Activated naive CD8-positive, alpha-beta T cell treated with anti-CD3 and anti-CD28 coated beads, Interleukin-2, amount 10 ng/mL, durations not matched to agents 7 days and 5 days (primary cell): ENCODE measurements at regions not wholly inside any gene's neighbourhood (a gene's known extent, or its start where the extent isn't known, plus 50 kb on each side); places are given as distances from the start of the nearest gene placed in this dataset.

Experiments used
- ATAC-seq: fragments of 150-1000 bp; cut with Tn5 transposase; one replicate; pipeline ENCODE4 v1.10.0; 2021; ENCODE audit warnings: low read depth, moderate library complexity
- POLR2A ChIA-PET: fragments of 350-600 bp; sonication (Branson Sonifier 250); formaldehyde crosslinking; loops from one replicate; lab custom pipeline; 2021; ENCODE audit warnings: antibody characterized with exemption; lab: Charles Lee
- DNase-seq: peaks from one replicate; pipeline ENCODE4 v3.0.0; 2021
- H3K27ac Mint-ChIP-seq: one replicate; pipeline ENCODE4 v1.8.0; 2022; ENCODE audit warnings: mild to moderate bottlenecking, mixed read lengths
- H3K27me3 Mint-ChIP-seq: one replicate; pipeline ENCODE4 v1.8.0; 2022; ENCODE audit warnings: mild to moderate bottlenecking, moderate library complexity, mixed read lengths
- H3K36me3 Mint-ChIP-seq: one replicate; pipeline ENCODE4 v1.8.0; 2021; ENCODE audit warnings: mild to moderate bottlenecking, mixed read lengths
- H3K4me1 Mint-ChIP-seq: one replicate; pipeline ENCODE4 v1.8.0; 2021; ENCODE audit warnings: mixed read lengths
- H3K4me3 Mint-ChIP-seq: one replicate; pipeline ENCODE4 v1.8.0; 2022; ENCODE audit warnings: mild to moderate bottlenecking, moderate library complexity, mixed read lengths
- H3K9me3 Mint-ChIP-seq: one replicate; pipeline ENCODE4 v1.8.0; 2021; ENCODE audit warnings: mixed read lengths

DNA sequence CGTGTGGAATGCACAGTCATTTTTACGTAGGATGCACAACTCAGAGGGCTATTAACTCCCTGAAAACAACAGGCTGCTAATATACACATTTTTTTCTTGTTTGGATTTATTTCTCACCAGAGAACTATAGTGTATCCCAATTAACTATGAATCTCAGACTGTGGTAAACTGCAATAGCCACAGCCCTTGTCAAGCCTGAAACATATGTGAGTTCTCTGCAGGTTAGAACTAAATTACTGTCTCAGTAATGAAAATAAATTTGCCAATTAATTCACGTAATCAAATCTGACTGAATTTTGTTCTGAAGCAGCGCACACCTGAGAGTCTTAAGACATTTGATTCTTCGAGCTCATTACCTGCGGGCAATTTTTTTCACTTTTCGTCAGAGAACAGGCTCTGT lies 318.6 kb downstream of the PMP22 start:
- POLR2A ChIA-PET, result no interaction called here

DNA sequence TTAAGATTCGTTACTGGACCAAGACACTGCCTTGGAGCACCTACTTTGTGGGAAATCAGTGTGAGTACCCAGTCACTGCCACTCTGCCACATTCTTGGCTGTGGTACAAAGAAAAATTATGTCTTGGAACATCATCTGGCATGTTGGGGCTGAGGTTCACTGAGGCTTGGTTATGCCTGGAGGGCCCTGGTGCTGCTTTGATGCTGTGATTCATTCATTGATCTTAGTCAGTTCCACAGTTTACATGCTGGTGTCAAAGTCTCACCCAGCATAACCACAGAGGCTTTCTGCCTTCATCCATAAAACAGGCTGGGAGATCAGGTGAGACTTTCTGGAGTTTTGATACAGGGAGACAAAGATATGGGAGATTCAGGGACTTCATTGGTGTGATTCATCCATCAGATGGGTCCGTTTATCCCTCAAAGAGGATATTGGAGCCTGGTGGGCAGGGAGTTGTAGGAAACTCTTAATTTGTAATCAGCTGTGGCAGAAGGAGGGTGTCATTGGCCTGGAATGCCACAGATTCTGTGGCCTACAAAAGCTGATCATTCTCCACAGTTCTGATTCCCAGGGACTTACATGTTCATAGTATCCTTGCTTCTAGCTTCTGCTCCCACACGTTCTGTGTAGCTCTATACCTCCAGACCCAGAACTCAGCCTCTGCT lies 322.5 kb downstream of the PMP22 start:
- H3K27me3 Mint-ChIP-seq, result peaks cover 5% of the 10 kb centered on the region
- no peaks in the 10 kb centered on the region for H3K4me1 Mint-ChIP-seq
- no peak overlapping the region for H3K4me3 Mint-ChIP-seq
- DNase-seq, result no peak
- ATAC-seq, result no peak
- no peaks in the 10 kb centered on the region for H3K36me3 Mint-ChIP-seq
- POLR2A ChIA-PET, result no interaction called here
- H3K27ac Mint-ChIP-seq, result no peak overlapping the region
- H3K9me3 Mint-ChIP-seq, result no peaks in the 10 kb centered on the region

More for the DNA sequence above, 318.6 kb downstream of the PMP22 start:
- ATAC-seq (no peak), DNase-seq (no peak)
- no peaks in the 10 kb centered on the region for H3K9me3 Mint-ChIP-seq
- H3K27me3 Mint-ChIP-seq, result peaks cover 2% of the 10 kb centered on the region
- no peak overlapping the region for H3K27ac Mint-ChIP-seq
- H3K4me1 Mint-ChIP-seq, result no peaks in the 10 kb centered on the region
- no peak overlapping the region for H3K4me3 Mint-ChIP-seq
- H3K36me3 Mint-ChIP-seq, result no peaks in the 10 kb centered on the region

DNA sequence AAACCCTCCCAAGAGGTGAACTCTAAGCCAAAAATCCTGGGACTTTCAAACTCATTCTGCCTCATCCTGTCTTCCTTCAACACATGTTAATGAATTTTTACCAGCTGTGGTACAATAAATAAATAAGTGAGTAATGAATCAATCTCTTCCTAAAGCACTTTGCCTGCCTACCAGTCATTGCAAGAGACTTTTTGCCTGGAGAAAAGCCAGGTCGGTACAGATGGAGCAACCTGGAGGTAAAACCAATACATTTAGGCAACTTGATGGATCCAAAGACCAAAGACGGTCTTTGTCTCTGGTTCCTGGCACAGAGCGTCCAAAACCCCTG lies 324.2 kb downstream of the PMP22 start:
- H3K4me3 Mint-ChIP-seq, result no peak overlapping the region
- no peak overlapping the region for H3K27ac Mint-ChIP-seq
- H3K36me3 Mint-ChIP-seq, result no peaks in the 10 kb centered on the region
- H3K9me3 Mint-ChIP-seq, result no peaks in the 10 kb centered on the region
- ATAC-seq (no peak), DNase-seq (no peak)
- POLR2A ChIA-PET, result no interaction called here
- no peaks in the 10 kb centered on the region for H3K4me1 Mint-ChIP-seq
- peaks cover 8% of the 10 kb centered on the region for H3K27me3 Mint-ChIP-seq

DNA sequence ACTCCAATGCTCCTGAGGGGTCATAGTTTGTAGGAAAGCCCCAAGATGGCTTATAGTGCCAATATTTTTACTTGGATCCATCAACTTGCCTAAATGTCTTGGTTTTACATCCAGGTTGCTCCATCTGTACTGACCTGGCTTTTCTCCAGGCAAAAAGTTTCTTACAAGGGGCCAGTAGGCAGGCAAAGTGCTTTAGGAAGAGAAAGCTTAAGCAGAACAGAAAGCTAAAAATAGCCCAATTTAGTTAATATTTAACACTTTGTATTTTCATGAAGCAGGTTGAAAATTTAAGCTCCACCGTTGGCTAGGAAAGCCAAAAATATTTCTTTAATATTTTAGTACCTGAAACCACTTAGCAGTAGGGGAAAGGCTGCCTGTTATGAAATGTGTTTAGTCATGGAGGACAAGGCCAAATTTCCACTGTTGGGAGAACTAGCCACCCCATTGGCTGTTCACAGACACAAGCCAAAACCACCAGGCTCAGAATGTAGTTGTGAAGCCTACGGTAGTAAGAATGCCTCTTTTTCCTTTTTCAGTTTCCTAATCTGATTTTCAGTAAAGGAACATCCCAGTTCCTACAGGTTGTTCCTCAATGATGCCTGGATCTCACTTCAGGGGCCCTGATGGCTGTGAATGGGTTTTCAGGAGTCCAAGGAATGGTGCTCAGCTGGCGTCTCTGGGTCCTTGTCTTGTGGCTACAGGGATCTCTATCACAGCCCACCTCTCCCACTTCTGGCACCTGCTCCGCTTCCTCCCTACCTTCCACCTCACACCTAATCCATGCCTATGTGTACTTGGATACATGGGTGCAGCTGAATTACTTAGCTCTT lies 324.8 kb downstream of the PMP22 start:
- Mint-ChIP-seq H3K27ac (no peak overlapping the region), H3K36me3 (no peaks in the 10 kb centered on the region), H3K4me3 (no peak overlapping the region), H3K4me1 (no peaks in the 10 kb centered on the region), H3K27me3 (peaks cover 8% of the 10 kb centered on the region), H3K9me3 (no peaks in the 10 kb centered on the region)
- no peak for DNase-seq
- ATAC-seq, result no peak
- POLR2A ChIA-PET, result no interaction called here

DNA sequence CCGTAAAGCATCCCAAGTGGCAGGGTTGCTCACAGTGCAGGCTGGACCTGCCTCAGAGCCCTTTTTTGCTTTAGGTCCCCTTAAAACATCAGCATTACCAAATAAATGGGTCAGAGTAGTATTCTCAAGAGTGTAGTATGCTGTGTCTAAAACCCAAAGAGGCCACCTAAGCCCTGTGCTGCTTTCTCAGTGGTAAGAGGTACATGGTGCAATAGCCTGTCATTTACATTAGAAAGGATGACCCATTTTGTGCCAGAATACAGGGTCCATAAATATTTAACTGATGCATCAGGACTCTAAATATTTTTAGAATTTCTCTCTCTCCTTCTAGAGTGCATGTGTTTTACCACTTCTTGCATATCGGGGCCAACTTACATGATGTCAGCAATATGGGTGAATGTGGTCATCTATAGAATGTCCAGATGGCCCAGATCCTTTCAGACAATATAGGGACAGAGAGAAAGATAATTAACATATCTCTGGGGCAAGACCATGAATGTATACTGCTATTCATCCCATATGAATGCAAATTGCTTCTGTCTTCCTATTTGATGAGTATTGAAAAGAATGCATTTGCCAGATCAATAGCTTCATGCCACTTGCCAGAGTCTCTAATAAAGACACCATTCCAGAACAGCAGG lies 329.2 kb downstream of the PMP22 start:
- no peak overlapping the region for H3K4me3 Mint-ChIP-seq
- no peaks in the 10 kb centered on the region for H3K36me3 Mint-ChIP-seq
- POLR2A ChIA-PET, result no interaction called here
- peaks cover 12% of the 10 kb centered on the region for H3K27me3 Mint-ChIP-seq
- no peak overlapping the region for H3K27ac Mint-ChIP-seq
- H3K9me3 Mint-ChIP-seq, result no peaks in the 10 kb centered on the region
- ATAC-seq, result no peak
- DNase-seq, result no peak
- H3K4me1 Mint-ChIP-seq, result no peaks in the 10 kb centered on the region

DNA sequence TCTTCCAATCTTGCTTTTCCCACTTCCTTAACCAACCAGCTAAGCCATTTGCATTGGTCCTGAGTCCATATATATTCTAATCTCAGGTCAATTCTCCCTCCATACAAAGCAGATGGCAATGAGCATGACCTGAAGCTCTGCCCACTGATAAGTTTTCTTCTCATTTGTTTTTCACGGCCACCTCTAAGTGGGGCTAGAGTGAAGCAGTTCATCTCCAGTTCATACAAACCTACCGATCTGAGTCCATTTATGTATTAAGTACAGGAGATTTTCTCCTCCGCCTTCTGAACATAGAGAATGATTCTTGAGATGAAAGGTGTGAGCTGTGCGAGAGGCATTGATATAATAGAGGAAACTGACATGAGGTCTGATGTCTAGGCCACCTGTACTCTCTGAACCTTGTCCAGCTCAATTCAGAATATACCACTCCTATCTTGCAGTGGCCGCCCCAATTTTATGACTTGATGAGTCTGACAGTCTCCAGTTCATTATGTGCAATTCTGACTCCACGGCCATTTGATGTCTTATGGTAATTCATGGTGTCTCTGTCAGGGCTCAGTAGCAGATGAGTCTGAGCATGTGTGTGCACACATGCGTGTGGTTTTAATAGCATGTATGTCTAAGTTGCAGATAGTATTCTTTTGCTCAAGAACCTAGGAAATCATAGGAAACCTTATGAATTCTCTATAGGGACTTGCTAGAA lies 329.8 kb downstream of the PMP22 start:
- H3K27ac Mint-ChIP-seq, result no peak overlapping the region
- ATAC-seq, result no peak
- H3K4me3 Mint-ChIP-seq, result no peak overlapping the region
- no peaks in the 10 kb centered on the region for H3K9me3 Mint-ChIP-seq
- no peaks in the 10 kb centered on the region for H3K36me3 Mint-ChIP-seq
- DNase-seq, result no peak
- peaks cover 12% of the 10 kb centered on the region for H3K27me3 Mint-ChIP-seq
- no peaks in the 10 kb centered on the region for H3K4me1 Mint-ChIP-seq
- POLR2A ChIA-PET, result no interaction called here

DNA sequence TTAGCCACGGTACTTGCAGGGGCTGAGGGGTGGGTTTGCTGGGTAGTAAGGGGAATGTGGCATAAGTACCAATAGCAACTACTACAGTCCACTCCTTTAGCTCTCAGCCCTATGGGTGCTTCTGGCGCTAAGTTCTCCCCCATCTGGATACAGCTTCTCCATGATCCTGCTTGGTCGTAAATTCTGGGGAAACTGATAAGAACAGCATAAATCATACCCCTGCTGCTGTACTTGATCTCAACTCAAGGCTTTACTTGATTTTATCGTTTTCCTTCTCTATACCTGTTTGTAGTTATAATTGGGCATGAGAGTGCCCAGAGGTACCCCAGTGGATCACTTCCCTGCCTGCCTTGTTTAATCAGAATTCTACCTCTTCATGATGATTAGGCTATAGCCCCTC lies 331.4 kb downstream of the PMP22 start:
- POLR2A ChIA-PET, result no interaction called here
- Mint-ChIP-seq H3K4me1 (no peaks in the 10 kb centered on the region), H3K36me3 (no peaks in the 10 kb centered on the region), H3K9me3 (no peaks in the 10 kb centered on the region), H3K27me3 (peaks cover 14% of the 10 kb centered on the region), H3K4me3 (no peak overlapping the region), H3K27ac (no peak overlapping the region)
- ATAC-seq (no peak), DNase-seq (no peak)

- Mint-ChIP-seq H3K4me3 (no peak overlapping the region), H3K27me3 (peaks cover 9% of the 10 kb centered on the region), H3K27ac (no peak overlapping the region), H3K36me3 (no peaks in the 10 kb centered on the region), H3K4me1 (no peaks in the 10 kb centered on the region), H3K9me3 (peaks cover 1% of the 10 kb centered on the region)
- ATAC-seq, result no peak
- POLR2A ChIA-PET, result no interaction called here
- DNase-seq, result no peak
Measured at GRCh38 chr17:14926526-14927122, 338.5 kb downstream of the PMP22 start.

- H3K4me3 Mint-ChIP-seq, result no peak overlapping the region
- ATAC-seq (no peak), DNase-seq (no peak)
- no peak overlapping the region for H3K27ac Mint-ChIP-seq
- H3K9me3 Mint-ChIP-seq, result peaks cover 1% of the 10 kb centered on the region
- POLR2A ChIA-PET, result no interaction called here
- no peaks in the 10 kb centered on the region for H3K4me1 Mint-ChIP-seq
- H3K36me3 Mint-ChIP-seq, result no peaks in the 10 kb centered on the region
- peaks cover 9% of the 10 kb centered on the region for H3K27me3 Mint-ChIP-seq
Measured at GRCh38 chr17:14926073-14926472, 339.1 kb downstream of the PMP22 start.

DNA sequence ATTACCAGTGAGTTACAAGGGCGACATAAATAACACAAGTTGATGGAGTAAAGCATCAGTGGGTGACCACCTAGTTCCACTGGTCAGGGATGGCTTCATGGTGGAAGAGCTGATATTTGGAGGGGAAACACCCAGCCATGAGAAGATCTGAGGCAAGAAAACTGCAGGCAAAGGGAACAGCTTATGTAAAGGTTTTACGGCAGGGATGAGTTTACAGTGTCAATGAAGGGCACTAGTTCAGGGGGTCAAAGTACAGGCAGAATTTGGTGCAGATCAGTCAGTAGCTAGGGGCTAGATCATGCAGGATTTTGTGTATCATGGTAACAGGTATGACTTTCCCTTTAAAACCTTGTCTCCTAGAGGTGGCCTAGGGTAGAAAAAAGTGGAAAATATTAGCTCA lies 339.6 kb downstream of the PMP22 start:
- POLR2A ChIA-PET, result no interaction called here
- no peak for ATAC-seq
- no peaks in the 10 kb centered on the region for H3K4me1 Mint-ChIP-seq
- H3K36me3 Mint-ChIP-seq, result no peaks in the 10 kb centered on the region
- no peak for DNase-seq
- H3K27ac Mint-ChIP-seq, result no peak overlapping the region
- peaks cover 1% of the 10 kb centered on the region for H3K9me3 Mint-ChIP-seq
- no peak overlapping the region for H3K4me3 Mint-ChIP-seq
- peaks cover 9% of the 10 kb centered on the region for H3K27me3 Mint-ChIP-seq

DNA sequence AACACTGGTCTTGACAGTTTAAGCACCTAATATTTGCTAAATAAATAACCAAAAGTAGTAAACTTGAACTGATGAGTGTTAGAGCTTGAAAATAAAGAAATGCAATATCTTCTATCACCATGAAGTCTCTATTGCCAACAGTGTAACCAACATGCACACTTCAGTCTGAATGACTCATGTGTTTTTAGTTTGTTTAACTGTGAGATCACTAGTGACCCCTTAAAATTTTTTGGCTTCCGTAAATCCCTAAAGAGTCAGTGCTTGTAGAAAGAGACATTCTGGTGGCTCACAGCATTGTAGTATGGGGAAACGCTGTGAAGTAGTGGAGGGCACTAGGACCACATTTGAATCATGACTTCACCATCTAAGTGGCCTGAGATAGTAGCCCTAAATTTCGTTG lies 341.1 kb downstream of the PMP22 start:
- POLR2A ChIA-PET, result no interaction called here
- Mint-ChIP-seq H3K9me3 (peaks cover 1% of the 10 kb centered on the region), H3K36me3 (no peaks in the 10 kb centered on the region), H3K27me3 (peaks cover 7% of the 10 kb centered on the region), H3K4me3 (no peak overlapping the region), H3K4me1 (no peaks in the 10 kb centered on the region), H3K27ac (no peak overlapping the region)
- DNase-seq (no peak), ATAC-seq (no peak)

DNA sequence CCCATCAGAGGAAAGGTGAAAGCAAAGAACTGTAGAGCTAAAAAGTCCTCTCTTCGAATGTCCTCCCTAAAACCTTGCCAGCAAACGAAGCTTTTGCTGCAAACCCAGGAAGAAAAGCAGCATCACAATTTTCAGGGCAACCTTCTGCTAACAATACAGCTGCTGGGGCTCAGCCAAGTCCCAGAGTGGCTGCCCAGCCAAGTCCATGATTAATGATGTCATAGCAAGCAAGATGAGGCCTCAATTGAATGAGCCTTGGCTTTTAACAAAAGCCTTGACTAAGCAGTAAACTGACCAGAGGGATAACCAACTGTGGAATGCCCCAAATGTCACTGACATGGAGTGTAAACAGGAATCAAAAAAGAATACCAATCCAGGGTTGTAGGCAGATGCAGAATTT lies 342.7 kb downstream of the PMP22 start:
- Mint-ChIP-seq H3K36me3 (no peaks in the 10 kb centered on the region), H3K27ac (no peak overlapping the region), H3K4me3 (no peak overlapping the region), H3K27me3 (peaks cover 7% of the 10 kb centered on the region), H3K4me1 (no peaks in the 10 kb centered on the region), H3K9me3 (peaks cover 1% of the 10 kb centered on the region)
- POLR2A ChIA-PET, result no interaction called here
- ATAC-seq (no peak), DNase-seq (no peak)

- no peak for ATAC-seq
- DNase-seq, result no peak
- H3K27me3 Mint-ChIP-seq, result peaks cover 7% of the 10 kb centered on the region
Measured at GRCh38 chr17:14921936-14922335, 343.2 kb downstream of the PMP22 start.

More at GRCh38 chr17:14921936-14922335, 343.2 kb downstream of the PMP22 start:
- H3K36me3 Mint-ChIP-seq, result no peaks in the 10 kb centered on the region
- POLR2A ChIA-PET, result no interaction called here
- peaks cover 1% of the 10 kb centered on the region for H3K9me3 Mint-ChIP-seq
- H3K4me3 Mint-ChIP-seq, result no peak overlapping the region
- no peaks in the 10 kb centered on the region for H3K4me1 Mint-ChIP-seq
- no peak overlapping the region for H3K27ac Mint-ChIP-seq
